ENCODE measurements at regions not wholly inside any gene's neighbourhood (a gene's known extent, or its start where the extent isn't known, plus 50 kb on each side); places are given as distances from the start of the nearest gene placed in this dataset.

- H2BK120ac ChIP-seq (ENCODE audit: low read depth, low read length): peak overlapping the region; percentile 74
- peak overlapping the region; percentile 63 to 81 for H3K4ac ChIP-seq (ENCODE audit: low read depth in 1 of 2, low read length in 2 of 2)
- peak overlapping the region; percentile 60 for H2AFZ ChIP-seq (ENCODE audit: low read depth, low read length)
- no peaks in the 10 kb centered on the region for H3K36me3 ChIP-seq (ENCODE audit: control insufficient read depth in 1 of 2, insufficient read depth in 2 of 2, low read depth in 1 of 2, low read length in 2 of 2)
- WGBS: 76% methylated on average over 12 of the region's 14 CpGs
- peak overlapping the region; percentile 49 for H2AK5ac ChIP-seq (ENCODE audit: low read length, severe bottlenecking)
- H3K9ac ChIP-seq (ENCODE audit: low read length): no peak overlapping the region
- peak overlapping the region; percentile 85 for H4K91ac ChIP-seq (ENCODE audit: low read length)
- H3K79me1 ChIP-seq (replicated peaks; ENCODE audit: low read length, poor library complexity, severe bottlenecking): no peaks in the 10 kb centered on the region
- peak overlapping the region; percentile 90 for H2BK5ac ChIP-seq (ENCODE audit: low read depth, low read length, poor library complexity, severe bottlenecking)
- peak overlapping the region; percentile 82 for H2BK15ac ChIP-seq (ENCODE audit: low read depth, poor library complexity, severe bottlenecking)
- no peak overlapping the region for H3K14ac ChIP-seq (ENCODE audit: low read length in 2 of 2)
- H3K23ac ChIP-seq (ENCODE audit: low read length in 2 of 2): no peak overlapping the region
- H3K27ac ChIP-seq (ENCODE audit: low read length, poor library complexity, severe bottlenecking): peak overlapping the region; percentile 98
- H3K4me2 ChIP-seq (ENCODE audit: low read length, poor library complexity, severe bottlenecking): no peak overlapping the region
- peak; percentile 51 for DNase-seq
- peak overlapping the region; percentile 74 for H4K8ac ChIP-seq (ENCODE audit: low read length)
- no peak overlapping the region for H3K4me3 ChIP-seq (ENCODE audit: insufficient read depth in 1 of 2, low read depth in 1 of 2, low read length in 2 of 2)
- H2BK12ac ChIP-seq (ENCODE audit: low read length in 2 of 2): peak overlapping the region; percentile 82 to 98
- H3K18ac ChIP-seq (ENCODE audit: low read depth in 1 of 2, low read length in 2 of 2): peak overlapping the region; percentile 83 to 88
- peaks cover 21% of the 10 kb centered on the region for H3K4me1 ChIP-seq (ENCODE audit: control insufficient read depth, insufficient read depth, low read depth, low read length)
- peaks cover 4% of the 10 kb centered on the region for H3K9me3 ChIP-seq (ENCODE audit: control insufficient read depth, low read length)
- no peaks in the 10 kb centered on the region for H3K27me3 ChIP-seq (ENCODE audit: control insufficient read depth in 1 of 2, insufficient read depth in 1 of 2, low read length in 2 of 2)
Observed at GRCh38 chr14:61177279-61178225, 103.6 kb downstream of the TMEM30B start.

- H2BK120ac ChIP-seq (ENCODE audit: low read depth, low read length): no peak overlapping the region
Observed at GRCh38 chr14:61176686-61177085, 104.5 kb downstream of the TMEM30B start.

GRCh38 chr14:61174987-61175386 is 106.2 kb downstream of the TMEM30B start:
- no peak overlapping the region for H3K9ac ChIP-seq (ENCODE audit: low read length)
- H4K8ac ChIP-seq (ENCODE audit: low read length): no peak overlapping the region
- no peak overlapping the region for H2BK120ac ChIP-seq (ENCODE audit: low read depth, low read length)
- H2AK5ac ChIP-seq (ENCODE audit: low read length, severe bottlenecking): no peak overlapping the region
- H2AFZ ChIP-seq (ENCODE audit: low read depth, low read length): no peak overlapping the region
- no peaks in the 10 kb centered on the region for H3K79me1 ChIP-seq (replicated peaks; ENCODE audit: low read length, poor library complexity, severe bottlenecking)
- no peak overlapping the region for H3K23ac ChIP-seq (ENCODE audit: low read length in 2 of 2)
- peak; percentile 67 for DNase-seq
- H2BK15ac ChIP-seq (ENCODE audit: low read depth, poor library complexity, severe bottlenecking): no peak overlapping the region
- H3K27me3 ChIP-seq (ENCODE audit: control insufficient read depth in 1 of 2, insufficient read depth in 1 of 2, low read length in 2 of 2): no peaks in the 10 kb centered on the region
- no peak overlapping the region for H4K91ac ChIP-seq (ENCODE audit: low read length)
- H3K4me2 ChIP-seq (ENCODE audit: low read length, poor library complexity, severe bottlenecking): no peak overlapping the region
- no peaks in the 10 kb centered on the region for H3K36me3 ChIP-seq (ENCODE audit: control insufficient read depth in 1 of 2, insufficient read depth in 2 of 2, low read depth in 1 of 2, low read length in 2 of 2)
- H3K4ac ChIP-seq (ENCODE audit: low read depth in 1 of 2, low read length in 2 of 2): no peak overlapping the region
- no peak overlapping the region for H2BK5ac ChIP-seq (ENCODE audit: low read depth, low read length, poor library complexity, severe bottlenecking)
- WGBS: 96% methylated on average over 1 of the region's 2 CpGs
- H3K9me3 ChIP-seq (ENCODE audit: control insufficient read depth, low read length): peaks cover 4% of the 10 kb centered on the region
- no peak overlapping the region for H3K4me3 ChIP-seq (ENCODE audit: insufficient read depth in 1 of 2, low read depth in 1 of 2, low read length in 2 of 2)
- no peak overlapping the region for H3K14ac ChIP-seq (ENCODE audit: low read length in 2 of 2)
- H2BK12ac ChIP-seq (ENCODE audit: low read length in 2 of 2): no peak overlapping the region
- H3K18ac ChIP-seq (ENCODE audit: low read depth in 1 of 2, low read length in 2 of 2): no peak overlapping the region
- no peak overlapping the region for H3K27ac ChIP-seq (ENCODE audit: low read length, poor library complexity, severe bottlenecking)
- peaks cover 16% of the 10 kb centered on the region for H3K4me1 ChIP-seq (ENCODE audit: control insufficient read depth, insufficient read depth, low read depth, low read length)

More at GRCh38 chr14:61176686-61177085, 104.5 kb downstream of the TMEM30B start:
- H2AFZ ChIP-seq (ENCODE audit: low read depth, low read length): no peak overlapping the region
- 92% methylated on average over 1 of the region's 2 CpGs for WGBS
- H4K91ac ChIP-seq (ENCODE audit: low read length): no peak overlapping the region
- H3K27me3 ChIP-seq (ENCODE audit: control insufficient read depth in 1 of 2, insufficient read depth in 1 of 2, low read length in 2 of 2): no peaks in the 10 kb centered on the region
- H3K14ac ChIP-seq (ENCODE audit: low read length in 2 of 2): no peak overlapping the region
- no peak overlapping the region for H3K23ac ChIP-seq (ENCODE audit: low read length in 2 of 2)
- peaks cover 4% of the 10 kb centered on the region for H3K9me3 ChIP-seq (ENCODE audit: control insufficient read depth, low read length)
- no peaks in the 10 kb centered on the region for H3K36me3 ChIP-seq (ENCODE audit: control insufficient read depth in 1 of 2, insufficient read depth in 2 of 2, low read depth in 1 of 2, low read length in 2 of 2)
- H3K4ac ChIP-seq (ENCODE audit: low read depth in 1 of 2, low read length in 2 of 2): no peak overlapping the region
- H3K9ac ChIP-seq (ENCODE audit: low read length): no peak overlapping the region
- H2BK5ac ChIP-seq (ENCODE audit: low read depth, low read length, poor library complexity, severe bottlenecking): no peak overlapping the region
- no peak overlapping the region for H3K18ac ChIP-seq (ENCODE audit: low read depth in 1 of 2, low read length in 2 of 2)
- H3K4me3 ChIP-seq (ENCODE audit: insufficient read depth in 1 of 2, low read depth in 1 of 2, low read length in 2 of 2): no peak overlapping the region
- H4K8ac ChIP-seq (ENCODE audit: low read length): no peak overlapping the region
- no peak for DNase-seq
- H2AK5ac ChIP-seq (ENCODE audit: low read length, severe bottlenecking): peak overlapping the region; percentile 7
- no peak overlapping the region for H3K27ac ChIP-seq (ENCODE audit: low read length, poor library complexity, severe bottlenecking)
- no peak overlapping the region for H2BK15ac ChIP-seq (ENCODE audit: low read depth, poor library complexity, severe bottlenecking)
- no peak overlapping the region for H2BK12ac ChIP-seq (ENCODE audit: low read length in 2 of 2)
- peaks cover 21% of the 10 kb centered on the region for H3K4me1 ChIP-seq (ENCODE audit: control insufficient read depth, insufficient read depth, low read depth, low read length)
- no peaks in the 10 kb centered on the region for H3K79me1 ChIP-seq (replicated peaks; ENCODE audit: low read length, poor library complexity, severe bottlenecking)
- H3K4me2 ChIP-seq (ENCODE audit: low read length, poor library complexity, severe bottlenecking): no peak overlapping the region

GRCh38 chr14:61174441-61174891 is 106.7 kb downstream of the TMEM30B start:
- H3K4me3 ChIP-seq (ENCODE audit: insufficient read depth in 1 of 2, low read depth in 1 of 2, low read length in 2 of 2): no peak overlapping the region
- H2BK15ac ChIP-seq (ENCODE audit: low read depth, poor library complexity, severe bottlenecking): no peak overlapping the region
- no peak overlapping the region for H3K4ac ChIP-seq (ENCODE audit: low read depth in 1 of 2, low read length in 2 of 2)
- WGBS: 70% methylated on average over 6 of the region's 6 CpGs
- H3K23ac ChIP-seq (ENCODE audit: low read length in 2 of 2): no peak overlapping the region
- H2BK5ac ChIP-seq (ENCODE audit: low read depth, low read length, poor library complexity, severe bottlenecking): no peak overlapping the region
- H3K14ac ChIP-seq (ENCODE audit: low read length in 2 of 2): no peak overlapping the region
- peaks cover 4% of the 10 kb centered on the region for H3K9me3 ChIP-seq (ENCODE audit: control insufficient read depth, low read length)
- no peaks in the 10 kb centered on the region for H3K79me1 ChIP-seq (replicated peaks; ENCODE audit: low read length, poor library complexity, severe bottlenecking)
- H3K27ac ChIP-seq (ENCODE audit: low read length, poor library complexity, severe bottlenecking): peak overlapping the region; percentile 15
- H3K9ac ChIP-seq (ENCODE audit: low read length): no peak overlapping the region
- no peak overlapping the region for H2BK120ac ChIP-seq (ENCODE audit: low read depth, low read length)
- no peaks in the 10 kb centered on the region for H3K36me3 ChIP-seq (ENCODE audit: control insufficient read depth in 1 of 2, insufficient read depth in 2 of 2, low read depth in 1 of 2, low read length in 2 of 2)
- H4K8ac ChIP-seq (ENCODE audit: low read length): no peak overlapping the region
- no peak overlapping the region for H2AK5ac ChIP-seq (ENCODE audit: low read length, severe bottlenecking)
- peak overlapping the region in 1 of 2 experiments; percentile 79 for H2BK12ac ChIP-seq (ENCODE audit: low read length in 2 of 2)
- no peak overlapping the region for H4K91ac ChIP-seq (ENCODE audit: low read length)
- no peak overlapping the region for H3K18ac ChIP-seq (ENCODE audit: low read depth in 1 of 2, low read length in 2 of 2)
- no peak overlapping the region for H3K4me2 ChIP-seq (ENCODE audit: low read length, poor library complexity, severe bottlenecking)
- H3K4me1 ChIP-seq (ENCODE audit: control insufficient read depth, insufficient read depth, low read depth, low read length): peaks cover 16% of the 10 kb centered on the region
- no peaks in the 10 kb centered on the region for H3K27me3 ChIP-seq (ENCODE audit: control insufficient read depth in 1 of 2, insufficient read depth in 1 of 2, low read length in 2 of 2)
- no peak overlapping the region for H2AFZ ChIP-seq (ENCODE audit: low read depth, low read length)
- DNase-seq: no peak
